ENCODE measurements at regions not wholly inside any gene's neighbourhood (a gene's known extent, or its start where the extent isn't known, plus 50 kb on each side); places are given as distances from the start of the nearest gene placed in this dataset.

- peak in 1 of 2 donors; percentile 34 for DNase-seq (ENCODE audit: low read depth in 2 of 2)
- Histone ChIP-seq H3K4me3 (replicated peaks in 1 of 4; ENCODE audit: control extremely low read depth in 1 of 4, insufficient read depth in 1 of 4, low read depth in 3 of 4, low read length in 4 of 4) (no peak overlapping the region), H3K36me3 (ENCODE audit: control insufficient read depth, insufficient read depth, low read length) (no peaks in the 10 kb centered on the region), H3K4me1 (ENCODE audit: control insufficient read depth, extremely low read depth, insufficient read depth, low read length) (no peaks in the 10 kb centered on the region), H3K4me2 (ENCODE audit: extremely low read depth, insufficient read depth, low read length) (no peak overlapping the region), H3K79me2 (ENCODE audit: control insufficient read depth, insufficient read depth, low read length) (no peaks in the 10 kb centered on the region), H3K9me3 (ENCODE audit: control insufficient read depth, insufficient read depth, low read depth, low read length) (no peaks in the 10 kb centered on the region), H3K9ac (ENCODE audit: insufficient read depth, low read length) (no peak overlapping the region), H3K27me3 (ENCODE audit: control insufficient read depth, insufficient read depth, low read length) (no peaks in the 10 kb centered on the region), H2AFZ (ENCODE audit: low read length) (no peak overlapping the region), H4K20me1 (ENCODE audit: control insufficient read depth, extremely low read depth, insufficient read depth, low read length) (no peaks in the 10 kb centered on the region), H3K27ac (ENCODE audit: insufficient read depth, low read length) (no peak overlapping the region)
- TF ChIP-seq EZH2 (IDR thresholded peaks at IDR 0.05; ENCODE audit: low read length, missing control alignments) (no peak), CTCF (conservative IDR thresholded peaks at IDR 0.05 in 1 of 2, IDR thresholded peaks at IDR 0.05 in 1 of 2; ENCODE audit: low read depth in 1 of 2, low read length in 2 of 2) (no peak)
These were observed 91.6 kb upstream of the CXCL12 start for GRCh38 chr10:44476409-44477045.

- Histone ChIP-seq H3K9me3 (ENCODE audit: control insufficient read depth, insufficient read depth, low read depth, low read length) (no peaks in the 10 kb centered on the region), H2AFZ (ENCODE audit: low read length) (no peak overlapping the region), H3K27ac (ENCODE audit: insufficient read depth, low read length) (no peak overlapping the region), H4K20me1 (ENCODE audit: control insufficient read depth, extremely low read depth, insufficient read depth, low read length) (no peaks in the 10 kb centered on the region), H3K4me1 (ENCODE audit: control insufficient read depth, extremely low read depth, insufficient read depth, low read length) (no peaks in the 10 kb centered on the region), H3K9ac (ENCODE audit: insufficient read depth, low read length) (no peak overlapping the region), H3K4me2 (ENCODE audit: extremely low read depth, insufficient read depth, low read length) (no peak overlapping the region), H3K4me3 (replicated peaks in 1 of 4; ENCODE audit: control extremely low read depth in 1 of 4, insufficient read depth in 1 of 4, low read depth in 3 of 4, low read length in 4 of 4) (no peak overlapping the region), H3K36me3 (ENCODE audit: control insufficient read depth, insufficient read depth, low read length) (no peaks in the 10 kb centered on the region), H3K27me3 (ENCODE audit: control insufficient read depth, insufficient read depth, low read length) (no peaks in the 10 kb centered on the region), H3K79me2 (ENCODE audit: control insufficient read depth, insufficient read depth, low read length) (no peaks in the 10 kb centered on the region)
- DNase-seq (ENCODE audit: low read depth in 2 of 2) = peak; percentile 8 to 72
- TF ChIP-seq CTCF (conservative IDR thresholded peaks at IDR 0.05 in 1 of 2, IDR thresholded peaks at IDR 0.05 in 1 of 2; ENCODE audit: low read depth in 1 of 2, low read length in 2 of 2) (no peak), EZH2 (IDR thresholded peaks at IDR 0.05; ENCODE audit: low read length, missing control alignments) (no peak)
These were observed 92.1 kb upstream of the CXCL12 start for GRCh38 chr10:44477046-44477425.

- H3K79me2 ChIP-seq (ENCODE audit: control insufficient read depth, insufficient read depth, low read length) = no peaks in the 10 kb centered on the region
- no peaks in the 10 kb centered on the region for H3K27me3 ChIP-seq (ENCODE audit: control insufficient read depth, insufficient read depth, low read length)
- H3K9ac ChIP-seq (ENCODE audit: insufficient read depth, low read length) = no peak overlapping the region
- no peak overlapping the region for H3K27ac ChIP-seq (ENCODE audit: insufficient read depth, low read length)
- no peaks in the 10 kb centered on the region for H4K20me1 ChIP-seq (ENCODE audit: control insufficient read depth, extremely low read depth, insufficient read depth, low read length)
- no peaks in the 10 kb centered on the region for H3K4me1 ChIP-seq (ENCODE audit: control insufficient read depth, extremely low read depth, insufficient read depth, low read length)
- no peak overlapping the region for H3K4me2 ChIP-seq (ENCODE audit: extremely low read depth, insufficient read depth, low read length)
- no peak overlapping the region for H2AFZ ChIP-seq (ENCODE audit: low read length)
- no peaks in the 10 kb centered on the region for H3K36me3 ChIP-seq (ENCODE audit: control insufficient read depth, insufficient read depth, low read length)
- DNase-seq (ENCODE audit: low read depth in 2 of 2) = peak in 1 of 2 donors; percentile 78
- H3K4me3 ChIP-seq (replicated peaks in 1 of 4; ENCODE audit: control extremely low read depth in 1 of 4, insufficient read depth in 1 of 4, low read depth in 3 of 4, low read length in 4 of 4) = no peak overlapping the region
- H3K9me3 ChIP-seq (ENCODE audit: control insufficient read depth, insufficient read depth, low read depth, low read length) = no peaks in the 10 kb centered on the region
- TF ChIP-seq EZH2 (IDR thresholded peaks at IDR 0.05; ENCODE audit: low read length, missing control alignments) (no peak), CTCF (conservative IDR thresholded peaks at IDR 0.05 in 1 of 2, IDR thresholded peaks at IDR 0.05 in 1 of 2; ENCODE audit: low read depth in 1 of 2, low read length in 2 of 2) (no peak)
These were observed 93.1 kb upstream of the CXCL12 start for GRCh38 chr10:44478040-44478439.
